ENCODE measurements at regions not wholly inside any gene's neighbourhood (a gene's known extent, or its start where the extent isn't known, plus 50 kb on each side); places are given as distances from the start of the nearest gene placed in this dataset.

DNA sequence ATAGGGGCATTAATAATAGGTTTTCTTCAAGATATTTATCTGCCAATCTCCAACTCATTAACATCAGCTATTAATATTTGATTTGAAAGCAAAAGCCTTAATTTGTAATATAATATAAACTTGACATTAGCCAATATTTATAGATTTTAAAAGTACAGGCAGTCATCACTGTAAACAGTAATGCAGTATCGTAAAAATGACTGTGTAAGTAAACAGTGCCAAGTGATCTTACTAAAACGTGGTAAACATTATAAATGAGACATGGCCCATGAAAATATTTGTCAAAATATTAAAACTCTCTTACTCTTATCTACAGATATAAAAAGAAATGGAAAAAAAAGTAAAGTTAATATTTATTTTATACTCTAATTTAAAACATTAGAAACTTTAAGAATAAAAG is 101.6 kb upstream of the EPHA6 start:
- Histone ChIP-seq H3K27me3 (no peaks in the 10 kb centered on the region), H3K27ac (no peak overlapping the region), H3K4me1 (no peaks in the 10 kb centered on the region), H3K9me3 (peaks cover 0 to 16% (median 2%) of the 10 kb centered on the region in 12 donors), H3K4me3 (no peak overlapping the region), H3K36me3 (no peaks in the 10 kb centered on the region)
- DNase-seq, result no peak
- WGBS, 4 donors, result 64 to 75% (median 67%) methylated on average over 2 of the region's 2 CpGs
- no peak for ATAC-seq
- intact Hi-C loops (cut with DNase I), result loop anchor here in 1 of 10 donors (10.0 kb wide), 1 partner anchor 692 kb away; no protein-coding TSS in a partner anchor
- TF ChIP-seq POLR2A (IDR thresholded peaks at IDR 0.05), result no peak
- TF ChIP-seq, protein P1, sequence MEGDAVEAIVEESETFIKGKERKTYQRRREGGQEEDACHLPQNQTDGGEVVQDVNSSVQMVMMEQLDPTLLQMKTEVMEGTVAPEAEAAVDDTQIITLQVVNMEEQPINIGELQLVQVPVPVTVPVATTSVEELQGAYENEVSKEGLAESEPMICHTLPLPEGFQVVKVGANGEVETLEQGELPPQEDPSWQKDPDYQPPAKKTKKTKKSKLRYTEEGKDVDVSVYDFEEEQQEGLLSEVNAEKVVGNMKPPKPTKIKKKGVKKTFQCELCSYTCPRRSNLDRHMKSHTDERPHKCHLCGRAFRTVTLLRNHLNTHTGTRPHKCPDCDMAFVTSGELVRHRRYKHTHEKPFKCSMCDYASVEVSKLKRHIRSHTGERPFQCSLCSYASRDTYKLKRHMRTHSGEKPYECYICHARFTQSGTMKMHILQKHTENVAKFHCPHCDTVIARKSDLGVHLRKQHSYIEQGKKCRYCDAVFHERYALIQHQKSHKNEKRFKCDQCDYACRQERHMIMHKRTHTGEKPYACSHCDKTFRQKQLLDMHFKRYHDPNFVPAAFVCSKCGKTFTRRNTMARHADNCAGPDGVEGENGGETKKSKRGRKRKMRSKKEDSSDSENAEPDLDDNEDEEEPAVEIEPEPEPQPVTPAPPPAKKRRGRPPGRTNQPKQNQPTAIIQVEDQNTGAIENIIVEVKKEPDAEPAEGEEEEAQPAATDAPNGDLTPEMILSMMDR (IDR thresholded peaks at IDR 0.05), result no peak

DNA sequence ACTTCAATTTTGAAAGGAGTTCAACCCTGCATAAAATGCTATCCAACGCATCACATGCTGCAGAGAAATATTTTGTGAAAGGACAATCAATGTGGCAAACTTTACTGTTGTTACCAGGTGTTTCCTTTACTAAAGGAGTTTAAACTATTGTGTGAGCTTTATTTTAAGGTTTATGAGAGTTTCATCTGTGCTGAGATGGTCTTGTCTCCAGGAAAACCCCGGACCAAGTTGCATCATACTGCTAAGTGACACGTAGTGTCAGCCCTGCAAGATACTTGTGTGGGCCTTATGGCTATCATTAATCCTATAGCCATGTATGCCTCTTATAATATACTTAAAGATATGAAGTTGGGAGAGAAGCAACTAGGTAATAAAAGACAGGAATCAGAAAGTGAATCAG is 94.5 kb upstream of the EPHA6 start:
- H3K27ac ChIP-seq, result no peak overlapping the region
- no peak for DNase-seq
- no peak for ATAC-seq
- H3K9me3 ChIP-seq, result peaks cover 0 to 14% (median 2%) of the 10 kb centered on the region in 12 donors
- no peaks in the 10 kb centered on the region for H3K36me3 ChIP-seq
- TF ChIP-seq POLR2A (IDR thresholded peaks at IDR 0.05), result no peak
- TF ChIP-seq, protein P1 (IDR thresholded peaks at IDR 0.05), result no peak
- H3K27me3 ChIP-seq, result no peaks in the 10 kb centered on the region
- intact Hi-C loops (cut with DNase I), result loop anchor here in 2 of 10 donors (10.0 kb wide), 2 partner anchors 685 to 1275 kb away; no protein-coding TSS in a partner anchor
- no peaks in the 10 kb centered on the region for H3K4me1 ChIP-seq
- WGBS, 4 donors, result 54 to 70% (median 62%) methylated on average over 3 of the region's 3 CpGs
- no peak overlapping the region for H3K4me3 ChIP-seq

DNA sequence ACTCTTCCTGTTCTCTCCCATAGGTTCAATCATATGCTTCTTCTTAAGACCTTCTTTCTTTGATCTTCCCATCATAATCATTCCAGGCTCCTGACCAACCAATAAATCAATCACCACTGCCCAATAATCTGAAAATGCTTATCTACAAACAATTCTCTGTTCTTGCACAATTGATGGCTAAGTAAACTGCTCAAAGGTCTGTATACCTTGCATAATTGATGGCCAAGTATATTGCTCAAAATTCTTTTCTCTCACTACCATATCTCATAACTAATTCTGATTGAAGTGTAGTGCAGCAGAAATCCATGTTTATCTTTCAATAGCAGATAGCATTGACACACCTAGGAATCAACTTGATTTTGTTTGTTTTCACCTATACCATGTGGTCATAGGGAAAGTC is 83.4 kb upstream of the EPHA6 start:
- ATAC-seq (no peak), DNase-seq (no peak)
- Histone ChIP-seq H3K4me1 (no peaks in the 10 kb centered on the region), H3K27ac (no peak overlapping the region), H3K9me3 (no peaks in the 10 kb centered on the region), H3K4me3 (no peak overlapping the region), H3K27me3 (no peaks in the 10 kb centered on the region), H3K36me3 (no peaks in the 10 kb centered on the region)
- TF ChIP-seq, protein P1 (IDR thresholded peaks at IDR 0.05), result no peak
- TF ChIP-seq POLR2A (IDR thresholded peaks at IDR 0.05), result no peak
- intact Hi-C loops (cut with DNase I), result no loop called here

DNA sequence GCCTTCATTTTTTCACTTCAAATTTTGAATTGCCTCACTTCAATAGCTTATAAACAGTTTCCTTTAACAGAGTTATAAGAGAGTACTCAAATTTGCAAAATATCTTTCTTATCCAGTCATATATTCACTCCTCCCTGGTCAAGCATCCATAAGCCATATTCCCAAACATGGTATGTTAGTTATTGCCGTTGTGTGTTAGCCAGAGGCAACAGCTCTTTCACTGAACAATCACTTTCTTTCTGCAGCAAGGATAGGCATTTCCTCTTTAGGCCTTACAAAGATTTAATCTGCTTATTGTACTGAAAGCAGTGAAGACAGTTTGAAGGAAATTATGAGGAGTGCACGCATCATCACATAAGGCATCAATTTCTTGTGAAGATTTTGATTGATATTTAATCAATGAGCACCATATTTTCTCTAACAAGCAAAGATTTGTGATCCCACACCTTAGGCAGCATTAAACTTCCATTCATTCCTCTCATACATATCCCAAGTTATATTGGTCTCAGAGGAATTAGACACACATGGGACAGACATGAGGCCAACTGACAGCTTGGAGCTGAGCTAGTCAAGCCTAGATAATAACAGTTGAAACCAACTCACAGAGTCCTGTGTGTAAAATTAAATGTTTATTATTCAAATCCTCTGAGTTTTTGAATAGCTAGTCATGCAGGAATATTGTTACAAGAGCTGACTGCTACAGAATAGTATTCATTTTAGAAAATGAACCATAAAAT is 80.0 kb upstream of the EPHA6 start:
- Histone ChIP-seq H3K27ac (no peak overlapping the region), H3K4me1 (no peaks in the 10 kb centered on the region), H3K9me3 (peaks cover 0 to 6% (median 0%) of the 10 kb centered on the region in 12 donors), H3K27me3 (no peaks in the 10 kb centered on the region), H3K36me3 (no peaks in the 10 kb centered on the region), H3K4me3 (no peak overlapping the region)
- TF ChIP-seq, protein P1 (IDR thresholded peaks at IDR 0.05), result no peak
- no peak for TF ChIP-seq POLR2A (IDR thresholded peaks at IDR 0.05)
- DNase-seq (no peak), ATAC-seq (no peak)
- WGBS, 4 donors, result 49 to 63% (median 56%) methylated on average over 2 of the region's 2 CpGs
- intact Hi-C loops (cut with DNase I), result no loop called here
